ENCODE measurements at regions not wholly inside any gene's neighbourhood (a gene's known extent, or its start where the extent isn't known, plus 50 kb on each side); places are given as distances from the start of the nearest gene placed in this dataset.
"Not testable (repeated sequence)": the region's sequence is repeated elsewhere in the genome, so short reads cannot be mapped to it uniquely, and the experiment has no call there.

DNA sequence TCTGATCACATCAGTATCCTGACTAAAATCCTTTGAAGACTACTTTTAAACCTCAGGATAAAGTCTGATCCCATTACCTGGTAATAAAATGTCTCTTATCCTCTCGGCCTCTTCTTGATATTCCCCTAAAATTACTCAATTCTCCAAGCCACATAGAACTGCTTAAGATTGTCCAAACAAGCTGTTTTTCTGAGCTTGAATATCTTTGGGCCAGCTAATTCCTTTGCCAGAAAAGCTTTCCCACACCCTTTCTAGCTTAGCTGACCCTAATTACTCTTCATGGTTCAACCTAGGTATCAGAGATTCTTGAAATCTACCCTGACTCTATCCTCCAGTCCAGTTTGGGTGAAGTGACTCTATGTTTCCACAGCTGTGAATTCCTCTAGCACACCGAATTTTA lies 328.6 kb downstream of the CRPPA start:
- Histone ChIP-seq H3K9me3 (ENCODE audit: control insufficient read depth, insufficient read depth, low read length) (no peaks in the 10 kb centered on the region), H3K36me3 (ENCODE audit: control insufficient read depth, insufficient read depth, low read length) (no peaks in the 10 kb centered on the region), H3K4me3 (ENCODE audit: low read depth, low read length) (no peak overlapping the region), H3K27me3 (ENCODE audit: control insufficient read depth, insufficient read depth, low read length) (no peaks in the 10 kb centered on the region), H3K4me1 (ENCODE audit: control insufficient read depth, insufficient read depth, low read length) (no peaks in the 10 kb centered on the region), H3K27ac (ENCODE audit: low read depth, low read length) (no peak overlapping the region)
- no peak for DNase-seq (ENCODE audit: low read depth in 4 of 6, low spot score in 6 of 6)
- WGBS (ENCODE audit: insufficient coverage): 88% methylated on average over 1 of the region's 2 CpGs

- no peak for DNase-seq (ENCODE audit: low read depth in 4 of 6, low spot score in 6 of 6)
- WGBS (ENCODE audit: insufficient coverage): 79% methylated on average over 3 of the region's 5 CpGs
- H3K36me3 ChIP-seq (ENCODE audit: control insufficient read depth, insufficient read depth, low read length): no peaks in the 10 kb centered on the region
- no peaks in the 10 kb centered on the region for H3K9me3 ChIP-seq (ENCODE audit: control insufficient read depth, insufficient read depth, low read length)
- H3K27ac ChIP-seq (ENCODE audit: low read depth, low read length): no peak overlapping the region
- H3K4me3 ChIP-seq (ENCODE audit: low read depth, low read length): no peak overlapping the region
- no peaks in the 10 kb centered on the region for H3K4me1 ChIP-seq (ENCODE audit: control insufficient read depth, insufficient read depth, low read length)
- H3K27me3 ChIP-seq (ENCODE audit: control insufficient read depth, insufficient read depth, low read length): no peaks in the 10 kb centered on the region
These were observed 329.5 kb downstream of the CRPPA start for GRCh38 chr7:16091701-16092310.

- no peak for DNase-seq (ENCODE audit: low read depth in 4 of 6, low spot score in 6 of 6)
- WGBS (ENCODE audit: insufficient coverage): 100% methylated on average over 2 of the region's 3 CpGs
- H3K4me3 ChIP-seq (ENCODE audit: low read depth, low read length): no peak overlapping the region
These were observed 331.5 kb downstream of the CRPPA start for GRCh38 chr7:16089801-16090200.

DNA sequence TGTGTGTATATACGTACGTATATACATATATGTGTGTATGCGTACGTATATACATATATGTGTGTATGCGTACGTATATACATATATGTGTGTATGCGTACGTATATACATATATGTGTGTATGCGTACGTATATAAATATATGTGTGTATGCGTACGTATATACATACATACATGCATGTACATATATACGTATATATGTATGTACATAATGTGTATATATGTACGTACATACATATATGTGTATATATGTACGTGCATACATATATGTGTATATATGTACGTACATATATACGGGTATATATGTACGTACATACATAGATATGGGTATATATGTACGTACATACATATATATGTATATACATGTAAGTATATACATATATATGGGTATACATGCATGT lies 332.1 kb downstream of the CRPPA start:
- no peak overlapping the region for H3K27ac ChIP-seq (ENCODE audit: low read depth, low read length)
- H3K9me3 ChIP-seq (ENCODE audit: control insufficient read depth, insufficient read depth, low read length): no peaks in the 10 kb centered on the region
- WGBS (ENCODE audit: insufficient coverage): no CpG with 5 or more reads among the region's 19 CpGs
- H3K36me3 ChIP-seq (ENCODE audit: control insufficient read depth, insufficient read depth, low read length): no peaks in the 10 kb centered on the region
- H3K4me1 ChIP-seq (ENCODE audit: control insufficient read depth, insufficient read depth, low read length): no peaks in the 10 kb centered on the region
- no peaks in the 10 kb centered on the region for H3K27me3 ChIP-seq (ENCODE audit: control insufficient read depth, insufficient read depth, low read length)
- H3K4me3 ChIP-seq (ENCODE audit: low read depth, low read length): no peak overlapping the region
- no peak for DNase-seq (ENCODE audit: low read depth in 4 of 6, low spot score in 6 of 6)

More at GRCh38 chr7:16089801-16090200, 331.5 kb downstream of the CRPPA start:
- Histone ChIP-seq H3K27me3 (ENCODE audit: control insufficient read depth, insufficient read depth, low read length) (no peaks in the 10 kb centered on the region), H3K9me3 (ENCODE audit: control insufficient read depth, insufficient read depth, low read length) (no peaks in the 10 kb centered on the region), H3K36me3 (ENCODE audit: control insufficient read depth, insufficient read depth, low read length) (no peaks in the 10 kb centered on the region), H3K4me1 (ENCODE audit: control insufficient read depth, insufficient read depth, low read length) (no peaks in the 10 kb centered on the region), H3K27ac (ENCODE audit: low read depth, low read length) (no peak overlapping the region)

DNA sequence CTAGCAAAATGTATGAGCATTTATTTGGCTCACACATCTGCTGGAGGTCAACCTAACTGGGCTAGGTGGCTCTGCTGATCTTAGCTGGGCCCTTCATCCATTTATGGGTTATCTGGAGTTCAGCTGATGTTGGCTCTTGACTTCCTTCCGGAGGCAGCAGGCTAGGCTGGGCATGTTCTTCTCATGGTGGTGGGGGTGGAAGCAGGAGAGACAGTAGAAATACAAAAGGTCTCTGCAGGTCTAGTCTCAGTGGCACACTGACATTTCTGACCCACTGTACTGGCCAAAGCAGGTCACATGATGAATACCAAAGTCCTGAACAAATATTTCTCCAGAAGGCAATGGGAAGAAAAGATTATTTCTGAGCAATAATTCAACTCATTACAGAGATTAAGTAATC lies 334.6 kb downstream of the CRPPA start:
- Histone ChIP-seq H3K4me1 (ENCODE audit: control insufficient read depth, insufficient read depth, low read length) (no peaks in the 10 kb centered on the region), H3K9me3 (ENCODE audit: control insufficient read depth, insufficient read depth, low read length) (no peaks in the 10 kb centered on the region), H3K27me3 (ENCODE audit: control insufficient read depth, insufficient read depth, low read length) (no peaks in the 10 kb centered on the region), H3K4me3 (ENCODE audit: low read depth, low read length) (no peak overlapping the region), H3K27ac (ENCODE audit: low read depth, low read length) (no peak overlapping the region), H3K36me3 (ENCODE audit: control insufficient read depth, insufficient read depth, low read length) (no peaks in the 10 kb centered on the region)
- DNase-seq (ENCODE audit: low read depth in 4 of 6, low spot score in 6 of 6): no peak
- WGBS (ENCODE audit: insufficient coverage): no CpG with 5 or more reads among the region's 1 CpG

DNA sequence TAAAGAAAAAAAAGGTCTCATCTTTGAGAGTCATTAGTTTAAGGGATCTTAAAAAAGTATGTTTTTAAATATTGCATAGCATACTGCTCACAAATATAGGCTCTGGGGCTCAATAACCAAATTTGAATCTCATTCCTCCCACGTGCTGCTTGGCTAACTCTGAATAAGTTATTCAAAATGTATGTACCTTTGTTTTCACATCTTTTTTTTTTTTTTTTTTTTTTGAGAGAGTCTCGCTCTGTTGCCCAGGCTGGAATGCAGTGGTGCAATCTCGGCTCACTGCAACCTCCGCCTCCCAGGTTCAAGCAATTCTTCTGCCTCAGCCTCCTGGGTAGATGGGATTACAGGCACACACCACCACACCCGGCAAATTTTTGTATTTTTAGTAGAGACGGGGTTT lies 335.6 kb downstream of the CRPPA start:
- not testable (repeated sequence) for H3K27ac ChIP-seq (ENCODE audit: low read depth, low read length); DNase-seq (ENCODE audit: low read depth in 4 of 6, low spot score in 6 of 6); H3K9me3 ChIP-seq (ENCODE audit: control insufficient read depth, insufficient read depth, low read length); H3K4me1 ChIP-seq (ENCODE audit: control insufficient read depth, insufficient read depth, low read length); H3K36me3 ChIP-seq (ENCODE audit: control insufficient read depth, insufficient read depth, low read length); H3K27me3 ChIP-seq (ENCODE audit: control insufficient read depth, insufficient read depth, low read length); H3K4me3 ChIP-seq (ENCODE audit: low read depth, low read length)
- WGBS (ENCODE audit: insufficient coverage): 100% methylated on average over 2 of the region's 6 CpGs

- Histone ChIP-seq H3K4me3 (ENCODE audit: low read depth, low read length) (no peak overlapping the region), H3K9me3 (ENCODE audit: control insufficient read depth, insufficient read depth, low read length) (no peaks in the 10 kb centered on the region), H3K36me3 (ENCODE audit: control insufficient read depth, insufficient read depth, low read length) (no peaks in the 10 kb centered on the region), H3K27me3 (ENCODE audit: control insufficient read depth, insufficient read depth, low read length) (no peaks in the 10 kb centered on the region), H3K4me1 (ENCODE audit: control insufficient read depth, insufficient read depth, low read length) (no peaks in the 10 kb centered on the region), H3K27ac (ENCODE audit: low read depth, low read length) (no peak overlapping the region)
- 100% methylated on average over 4 of the region's 4 CpGs for WGBS (ENCODE audit: insufficient coverage)
- DNase-seq (ENCODE audit: low read depth in 4 of 6, low spot score in 6 of 6): no peak
These were observed 336.5 kb downstream of the CRPPA start for GRCh38 chr7:16084875-16085274.

- Histone ChIP-seq H3K36me3 (ENCODE audit: control insufficient read depth, insufficient read depth, low read length) (no peaks in the 10 kb centered on the region), H3K4me1 (ENCODE audit: control insufficient read depth, insufficient read depth, low read length) (no peaks in the 10 kb centered on the region), H3K27ac (ENCODE audit: low read depth, low read length) (no peak overlapping the region), H3K4me3 (ENCODE audit: low read depth, low read length) (no peak overlapping the region), H3K27me3 (ENCODE audit: control insufficient read depth, insufficient read depth, low read length) (no peaks in the 10 kb centered on the region), H3K9me3 (ENCODE audit: control insufficient read depth, insufficient read depth, low read length) (no peaks in the 10 kb centered on the region)
- 90% methylated on average over 1 of the region's 3 CpGs for WGBS (ENCODE audit: insufficient coverage)
- no peak for DNase-seq (ENCODE audit: low read depth in 4 of 6, low spot score in 6 of 6)
These were observed 337.0 kb downstream of the CRPPA start for GRCh38 chr7:16084370-16084769.

DNA sequence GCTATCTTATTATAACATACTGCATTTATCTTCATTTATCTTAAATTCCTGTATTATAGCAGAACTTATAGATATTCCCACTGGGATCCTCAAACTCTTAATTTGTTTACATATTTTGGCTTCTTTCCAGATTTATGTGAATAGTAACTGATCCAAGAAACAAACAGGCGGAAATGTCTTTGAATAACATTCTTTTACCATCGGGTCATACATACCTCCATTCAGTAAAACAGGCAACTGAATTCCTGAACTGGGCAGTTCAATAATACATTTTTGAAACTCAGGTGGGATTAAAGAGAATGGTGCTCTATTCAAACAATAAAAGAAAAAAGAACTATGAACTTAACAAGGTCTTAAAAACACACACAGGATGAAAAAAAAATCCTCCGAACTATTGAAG lies 337.4 kb downstream of the CRPPA start:
- Histone ChIP-seq H3K27me3 (ENCODE audit: control insufficient read depth, insufficient read depth, low read length) (no peaks in the 10 kb centered on the region), H3K4me3 (ENCODE audit: low read depth, low read length) (no peak overlapping the region), H3K9me3 (ENCODE audit: control insufficient read depth, insufficient read depth, low read length) (no peaks in the 10 kb centered on the region), H3K27ac (ENCODE audit: low read depth, low read length) (no peak overlapping the region), H3K36me3 (ENCODE audit: control insufficient read depth, insufficient read depth, low read length) (no peaks in the 10 kb centered on the region), H3K4me1 (ENCODE audit: control insufficient read depth, insufficient read depth, low read length) (no peaks in the 10 kb centered on the region)
- no peak for DNase-seq (ENCODE audit: low read depth in 4 of 6, low spot score in 6 of 6)
- WGBS (ENCODE audit: insufficient coverage): no CpG with 5 or more reads among the region's 3 CpGs

DNA sequence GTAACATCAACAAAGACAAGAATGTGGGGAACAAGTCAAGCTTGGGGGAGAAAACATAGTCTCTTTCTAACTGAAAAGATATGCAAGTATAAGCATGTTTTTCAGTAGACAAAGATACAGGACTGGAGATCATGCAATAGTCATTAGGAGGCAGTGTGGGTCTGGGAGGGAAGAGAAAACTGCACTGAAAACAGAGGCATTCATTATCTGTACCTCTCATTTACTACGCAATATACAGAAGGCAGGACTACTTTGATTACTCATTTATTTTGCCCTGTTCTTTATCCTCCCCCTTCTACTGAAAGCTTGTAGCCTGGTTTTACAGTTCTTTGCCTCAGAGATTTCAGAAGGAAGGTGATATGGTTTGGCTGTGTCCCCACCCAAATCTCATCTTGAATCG lies 341.2 kb downstream of the CRPPA start:
- no CpG with 5 or more reads among the region's 2 CpGs for WGBS (ENCODE audit: insufficient coverage)
- Histone ChIP-seq H3K9me3 (ENCODE audit: control insufficient read depth, insufficient read depth, low read length) (no peaks in the 10 kb centered on the region), H3K4me1 (ENCODE audit: control insufficient read depth, insufficient read depth, low read length) (no peaks in the 10 kb centered on the region)

More for the DNA sequence above, 341.2 kb downstream of the CRPPA start:
- no peak overlapping the region for H3K27ac ChIP-seq (ENCODE audit: low read depth, low read length)
- H3K27me3 ChIP-seq (ENCODE audit: control insufficient read depth, insufficient read depth, low read length): no peaks in the 10 kb centered on the region
- H3K4me3 ChIP-seq (ENCODE audit: low read depth, low read length): no peak overlapping the region
- no peaks in the 10 kb centered on the region for H3K36me3 ChIP-seq (ENCODE audit: control insufficient read depth, insufficient read depth, low read length)
- DNase-seq (ENCODE audit: low read depth in 4 of 6, low spot score in 6 of 6): no peak

Data from spinal cord (tissue), 9 donors.